Ectodermal cell (in vitro differentiated cells): ENCODE measurements at regions not wholly inside any gene's neighbourhood (a gene's known extent, or its start where the extent isn't known, plus 50 kb on each side); places are given as distances from the start of the nearest gene placed in this dataset.

Experiments used
- H3K27ac ChIP-seq: 2 replicates; pipeline ENCODE4 v1.7.0; 2013; ENCODE audit warnings: mild to moderate bottlenecking, low read depth, low read length; ENCODE audit not compliant: insufficient read depth, poor library complexity, severe bottlenecking
- H3K27me3 ChIP-seq: 2 replicates; pipeline ENCODE4 v1.7.0; 2013; ENCODE audit warnings: mild to moderate bottlenecking, low read length; ENCODE audit not compliant: insufficient read depth, control insufficient read depth, poor library complexity, severe bottlenecking
- H3K36me3 ChIP-seq: one replicate; pipeline ENCODE4 v1.7.0; 2013; ENCODE audit warnings: low read length; ENCODE audit not compliant: control insufficient read depth, insufficient read depth
- H3K4me1 ChIP-seq: one replicate; pipeline ENCODE4 v1.7.0; 2013; ENCODE audit warnings: low read length; ENCODE audit not compliant: control insufficient read depth, insufficient read depth
- H3K4me3 ChIP-seq: 2 replicates; pipeline ENCODE4 v1.7.0; 2013; ENCODE audit warnings: low read depth, low read length, control low read depth; ENCODE audit not compliant: insufficient read depth
- H3K9me3 ChIP-seq: 2 replicates; pipeline ENCODE4 v1.7.0; 2013; ENCODE audit warnings: mild to moderate bottlenecking, low read length, moderate library complexity; ENCODE audit not compliant: control insufficient read depth
- WGBS, 2 experiments: methylation state at CpG; one replicate each; pipeline ENCODE4 v1.1.7; 2013; ENCODE audit warnings: missing lambda C conversion rate in 2 of 2; 5-methylcytosine and 5-hydroxymethylcytosine counted together

- no peak overlapping the region for H3K4me3 ChIP-seq
- no peaks in the 10 kb centered on the region for H3K9me3 ChIP-seq
- no peak overlapping the region for H3K27ac ChIP-seq
- H3K36me3 ChIP-seq: no peaks in the 10 kb centered on the region
- no peaks in the 10 kb centered on the region for H3K4me1 ChIP-seq
- H3K27me3 ChIP-seq: no peaks in the 10 kb centered on the region
These were observed 166.7 kb downstream of the FAT3 start for GRCh38 chr11:92391364-92391763.

GRCh38 chr11:92391808-92392207 lies 167.2 kb downstream of the FAT3 start:
- 96 to 97% methylated on average over 6 of the region's 6 CpGs for WGBS, 2 experiments
- no peaks in the 10 kb centered on the region for H3K36me3 ChIP-seq

GRCh38 chr11:92393218-92393617 lies 168.6 kb downstream of the FAT3 start:
- Histone ChIP-seq H3K27ac (no peak overlapping the region), H3K4me3 (no peak overlapping the region), H3K9me3 (no peaks in the 10 kb centered on the region), H3K36me3 (no peaks in the 10 kb centered on the region), H3K4me1 (no peaks in the 10 kb centered on the region), H3K27me3 (no peaks in the 10 kb centered on the region)
- 94 to 99% methylated on average over 5 of the region's 5 CpGs for WGBS, 2 experiments

More at GRCh38 chr11:92391808-92392207, 167.2 kb downstream of the FAT3 start:
- no peak overlapping the region for H3K27ac ChIP-seq
- H3K27me3 ChIP-seq: no peaks in the 10 kb centered on the region
- no peak overlapping the region for H3K4me3 ChIP-seq
- no peaks in the 10 kb centered on the region for H3K4me1 ChIP-seq
- no peaks in the 10 kb centered on the region for H3K9me3 ChIP-seq

DNA sequence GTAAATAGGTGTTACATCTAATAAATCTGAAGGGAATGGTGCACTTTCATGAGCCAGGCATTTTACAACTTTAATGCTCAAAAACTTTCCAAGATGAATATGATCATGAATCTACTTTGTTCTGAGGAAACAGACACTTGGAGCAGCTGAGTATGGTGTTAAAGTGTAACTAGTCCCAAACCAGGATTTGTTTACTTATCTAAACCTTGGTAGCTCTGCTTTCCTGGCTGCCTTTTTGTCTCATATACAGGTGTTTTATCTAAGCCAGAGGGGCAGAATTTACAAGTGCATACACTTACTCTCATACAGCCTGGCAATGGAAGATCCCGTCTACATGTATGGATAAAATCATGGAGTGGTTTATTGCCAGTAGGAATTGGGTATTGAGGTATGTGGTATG lies 171.5 kb downstream of the FAT3 start:
- no peaks in the 10 kb centered on the region for H3K9me3 ChIP-seq
- H3K4me3 ChIP-seq: no peak overlapping the region
- H3K27ac ChIP-seq: no peak overlapping the region
- H3K27me3 ChIP-seq: no peaks in the 10 kb centered on the region
- H3K36me3 ChIP-seq: no peaks in the 10 kb centered on the region
- WGBS, 2 experiments: 90 to 92% methylated on average over 1 of the region's 1 CpG
- H3K4me1 ChIP-seq: peaks cover 3% of the 10 kb centered on the region

- 91 to 94% methylated on average over 9 of the region's 9 CpGs for WGBS, 2 experiments
These were observed 172.7 kb downstream of the FAT3 start for GRCh38 chr11:92397221-92397755.

GRCh38 chr11:92399705-92400104 lies 175.1 kb downstream of the FAT3 start:
- no peaks in the 10 kb centered on the region for H3K36me3 ChIP-seq
- H3K27ac ChIP-seq: no peak overlapping the region
- H3K4me3 ChIP-seq: no peak overlapping the region
- H3K4me1 ChIP-seq: peaks cover 10% of the 10 kb centered on the region
- WGBS, 2 experiments: 88 to 89% methylated on average over 3 of the region's 3 CpGs
- H3K27me3 ChIP-seq: no peaks in the 10 kb centered on the region
- H3K9me3 ChIP-seq: no peaks in the 10 kb centered on the region

More at GRCh38 chr11:92397221-92397755, 172.7 kb downstream of the FAT3 start:
- no peaks in the 10 kb centered on the region for H3K9me3 ChIP-seq
- peaks cover 10% of the 10 kb centered on the region for H3K4me1 ChIP-seq
- H3K36me3 ChIP-seq: no peaks in the 10 kb centered on the region
- H3K4me3 ChIP-seq: no peak overlapping the region
- H3K27ac ChIP-seq: no peak overlapping the region
- H3K27me3 ChIP-seq: no peaks in the 10 kb centered on the region

DNA sequence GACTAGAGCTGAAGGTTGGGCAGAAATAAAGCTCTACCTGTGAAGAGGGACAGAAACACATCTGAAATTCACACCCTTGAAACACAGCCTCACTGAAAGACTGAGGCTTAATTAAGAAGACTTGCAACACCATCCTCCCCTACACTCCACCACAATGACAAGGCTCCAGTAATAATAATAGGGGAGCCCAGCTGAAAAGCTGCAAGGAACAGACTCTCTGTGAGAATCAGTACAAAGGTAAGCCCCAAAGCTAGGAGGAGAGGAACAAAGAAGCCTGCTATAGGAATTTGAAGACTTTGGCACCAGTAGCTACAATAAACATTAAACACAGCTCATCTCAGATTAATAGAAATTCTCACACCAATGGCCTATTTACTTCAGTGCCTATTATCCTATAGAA lies 176.9 kb downstream of the FAT3 start:
- H3K27me3 ChIP-seq: no peaks in the 10 kb centered on the region
- H3K4me1 ChIP-seq: peaks cover 10% of the 10 kb centered on the region
- H3K27ac ChIP-seq: no peak overlapping the region

DNA sequence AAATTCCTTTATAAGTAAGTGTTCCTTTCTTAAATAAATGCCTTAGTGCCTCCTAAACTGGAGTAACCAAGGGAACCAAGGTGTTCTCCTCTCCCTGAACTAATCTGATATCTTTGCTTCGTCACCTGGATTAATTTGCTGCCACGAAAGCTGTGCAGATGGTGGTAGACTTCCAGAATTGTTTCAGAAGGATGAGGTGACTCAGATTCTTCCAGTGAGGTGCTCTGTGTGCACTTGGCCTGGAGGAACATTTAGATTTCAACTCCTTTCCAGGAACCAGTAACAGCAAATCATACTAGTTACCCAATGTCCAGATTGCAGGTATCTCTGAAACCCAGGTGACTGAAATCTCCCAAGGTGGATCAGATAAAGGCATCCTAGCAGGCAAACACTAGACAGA lies 181.9 kb downstream of the FAT3 start:
- 82 to 97% methylated on average over 2 of the region's 2 CpGs for WGBS, 2 experiments
- Histone ChIP-seq H3K36me3 (no peaks in the 10 kb centered on the region), H3K9me3 (no peaks in the 10 kb centered on the region), H3K27me3 (no peaks in the 10 kb centered on the region), H3K4me3 (no peak overlapping the region), H3K27ac (no peak overlapping the region), H3K4me1 (peaks cover 13% of the 10 kb centered on the region)

More for the DNA sequence above, 176.9 kb downstream of the FAT3 start:
- H3K36me3 ChIP-seq: no peaks in the 10 kb centered on the region
- H3K9me3 ChIP-seq: no peaks in the 10 kb centered on the region
- H3K4me3 ChIP-seq: no peak overlapping the region

DNA sequence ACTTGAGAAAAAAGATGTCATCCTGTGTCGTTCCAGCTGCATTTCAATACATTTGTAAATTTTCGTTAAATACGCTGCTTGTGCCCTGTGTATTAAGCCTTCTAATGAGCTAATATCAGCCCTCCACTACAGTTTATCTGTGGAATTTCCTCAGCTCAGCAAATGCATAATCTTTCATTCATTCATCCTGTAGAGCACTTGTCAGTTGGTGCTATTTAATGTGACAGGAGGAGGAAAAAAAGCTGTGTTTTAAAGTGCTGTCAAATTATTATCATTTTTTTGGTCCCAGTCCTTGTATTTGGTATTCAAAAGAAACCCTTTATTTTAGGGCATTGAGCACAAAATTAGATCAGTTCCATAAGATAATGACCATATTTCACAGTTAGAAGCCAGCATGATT lies 184.7 kb downstream of the FAT3 start:
- H3K9me3 ChIP-seq: no peaks in the 10 kb centered on the region
- no peaks in the 10 kb centered on the region for H3K27me3 ChIP-seq
- H3K36me3 ChIP-seq: no peaks in the 10 kb centered on the region
- WGBS, 2 experiments: 83 to 84% methylated on average over 3 of the region's 3 CpGs
- no peak overlapping the region for H3K27ac ChIP-seq
- H3K4me3 ChIP-seq: no peak overlapping the region
- peaks cover 9% of the 10 kb centered on the region for H3K4me1 ChIP-seq

GRCh38 chr11:92409956-92410355 lies 185.3 kb downstream of the FAT3 start:
- H3K4me3 ChIP-seq: no peak overlapping the region
- 83 to 94% methylated on average over 3 of the region's 3 CpGs for WGBS, 2 experiments
- no peaks in the 10 kb centered on the region for H3K9me3 ChIP-seq
- no peaks in the 10 kb centered on the region for H3K36me3 ChIP-seq
- peaks cover 9% of the 10 kb centered on the region for H3K4me1 ChIP-seq
- no peak overlapping the region for H3K27ac ChIP-seq
- H3K27me3 ChIP-seq: no peaks in the 10 kb centered on the region

DNA sequence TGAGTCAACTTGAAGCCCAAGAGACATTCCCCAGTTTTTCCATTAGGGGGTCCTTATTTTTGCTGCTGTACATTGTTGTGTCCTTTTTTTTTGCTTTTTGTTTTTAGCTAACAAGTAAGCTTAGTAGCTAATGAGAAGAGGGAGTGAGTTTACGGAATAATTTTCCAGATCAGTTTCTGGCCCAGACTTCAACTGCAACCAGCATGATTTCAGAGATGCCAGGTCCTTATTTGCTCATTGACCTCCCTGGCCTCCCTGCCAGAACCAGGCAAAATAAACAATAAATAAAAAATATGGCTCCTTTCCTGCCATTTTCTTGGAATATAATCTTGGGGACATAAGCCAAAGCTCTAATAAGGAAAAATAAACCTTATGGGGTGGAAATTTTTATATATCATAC lies 185.9 kb downstream of the FAT3 start:
- 86 to 100% methylated on average over 1 of the region's 1 CpG for WGBS, 2 experiments
- H3K36me3 ChIP-seq: no peaks in the 10 kb centered on the region
- H3K4me3 ChIP-seq: no peak overlapping the region
- H3K27ac ChIP-seq: no peak overlapping the region
- H3K27me3 ChIP-seq: no peaks in the 10 kb centered on the region
- no peaks in the 10 kb centered on the region for H3K9me3 ChIP-seq
- peaks cover 9% of the 10 kb centered on the region for H3K4me1 ChIP-seq
